Suprapubic skin (tissue), 4 donors: ENCODE measurements at regions not wholly inside any gene's neighbourhood (a gene's known extent, or its start where the extent isn't known, plus 50 kb on each side); places are given as distances from the start of the nearest gene placed in this dataset.

Experiments used
- DNase-seq, 2 donors: peaks; one replicate each; pipeline ENCODE4 v3.0.0-alpha.2; 2019; ENCODE audit warnings: low spot score in 2 of 2
- H3K27ac ChIP-seq: fragments of 200-600 bp; sonication (generic); one replicate; pipeline ENCODE4 v1.5.1; 2019
- H3K27me3 ChIP-seq: fragments of 200-600 bp; sonication (generic); one replicate; pipeline ENCODE4 v1.5.1; 2019
- H3K36me3 ChIP-seq: fragments of 200-600 bp; sonication (generic); one replicate; pipeline ENCODE4 v1.5.1; 2019
- H3K4me1 ChIP-seq: fragments of 200-600 bp; sonication (generic); one replicate; pipeline ENCODE4 v1.5.1; 2019
- H3K4me3 ChIP-seq: fragments of 200-600 bp; sonication (generic); one replicate; pipeline ENCODE4 v1.5.1; 2019; ENCODE audit warnings: mild to moderate bottlenecking
- H3K9me3 ChIP-seq: fragments of 200-600 bp; sonication (generic); one replicate; pipeline ENCODE4 v1.5.1; 2019
- EP300 ChIP-seq: sonication (generic); formaldehyde crosslinking; IDR thresholded peaks from one replicate; pipeline ENCODE4 v1.6.1; 2017; ENCODE audit warnings: antibody characterized with exemption
- POLR2A ChIP-seq, 2 donors: fragments of 450-650 bp; IDR thresholded peaks; one replicate each; pipeline ENCODE4 v1.6.1; 2017; ENCODE audit warnings: antibody characterized with exemption in 2 of 2, mild to moderate bottlenecking in 2 of 2, moderate library complexity in 2 of 2
- POLR2AphosphoS5 ChIP-seq, 3 donors: sonication (generic); formaldehyde crosslinking; IDR thresholded peaks; one replicate each; pipeline ENCODE4 v1.6.1; 2017; ENCODE audit warnings: antibody characterized with exemption in 3 of 3
- WGBS: methylation state at CpG from one replicate; pipeline ENCODE4 v1.1.5; 2018; 5-methylcytosine and 5-hydroxymethylcytosine counted together
- TF ChIP-seq, protein P1 (sequence below), 2 donors: fragments of 200-600 bp in 1 of 2; fragments of 450-650 bp in 1 of 2; sonication (generic) in 1 of 2; IDR thresholded peaks; one replicate each; pipeline ENCODE4 v1.5.1; 2016 to 2019; ENCODE audit warnings: antibody characterized with exemption in 2 of 2, mild to moderate bottlenecking in 1 of 2, moderate library complexity in 1 of 2

GRCh38 chr5:145324767-145325479, 510.2 kb downstream of the PRELID2 start:
- DNase-seq, result no peak
- no peaks in the 10 kb centered on the region for H3K9me3 ChIP-seq

DNA sequence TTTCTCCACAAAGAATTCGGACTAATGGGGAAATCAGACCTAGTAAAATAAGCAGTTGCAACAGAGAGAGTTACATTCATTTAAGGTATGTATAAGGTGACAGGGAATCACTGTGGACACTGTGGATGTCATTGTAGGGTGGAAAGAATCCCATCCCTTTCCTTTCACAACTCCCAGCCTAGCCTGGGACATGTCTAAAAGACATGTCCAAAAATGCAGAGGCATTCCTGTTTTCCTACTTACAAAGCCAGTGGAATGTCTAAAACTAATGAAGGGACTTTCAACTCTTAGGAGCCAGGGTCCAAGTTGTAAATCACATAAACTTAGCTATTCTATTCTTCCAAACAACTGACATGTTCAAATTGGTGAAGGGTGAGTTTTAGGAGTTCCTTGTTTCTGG, 511.0 kb downstream of the PRELID2 start:
- WGBS, result 80% methylated on average over 1 of the region's 1 CpG
- Histone ChIP-seq H3K4me3 (no peak overlapping the region), H3K27ac (no peak overlapping the region), H3K36me3 (no peaks in the 10 kb centered on the region), H3K27me3 (no peaks in the 10 kb centered on the region), H3K9me3 (no peaks in the 10 kb centered on the region), H3K4me1 (peaks cover 5% of the 10 kb centered on the region)
- no peak for DNase-seq
- no peak for TF ChIP-seq POLR2AphosphoS5 (IDR thresholded peaks at IDR 0.05)
- no peak for TF ChIP-seq POLR2A (IDR thresholded peaks at IDR 0.05)
- TF ChIP-seq, protein P1, sequence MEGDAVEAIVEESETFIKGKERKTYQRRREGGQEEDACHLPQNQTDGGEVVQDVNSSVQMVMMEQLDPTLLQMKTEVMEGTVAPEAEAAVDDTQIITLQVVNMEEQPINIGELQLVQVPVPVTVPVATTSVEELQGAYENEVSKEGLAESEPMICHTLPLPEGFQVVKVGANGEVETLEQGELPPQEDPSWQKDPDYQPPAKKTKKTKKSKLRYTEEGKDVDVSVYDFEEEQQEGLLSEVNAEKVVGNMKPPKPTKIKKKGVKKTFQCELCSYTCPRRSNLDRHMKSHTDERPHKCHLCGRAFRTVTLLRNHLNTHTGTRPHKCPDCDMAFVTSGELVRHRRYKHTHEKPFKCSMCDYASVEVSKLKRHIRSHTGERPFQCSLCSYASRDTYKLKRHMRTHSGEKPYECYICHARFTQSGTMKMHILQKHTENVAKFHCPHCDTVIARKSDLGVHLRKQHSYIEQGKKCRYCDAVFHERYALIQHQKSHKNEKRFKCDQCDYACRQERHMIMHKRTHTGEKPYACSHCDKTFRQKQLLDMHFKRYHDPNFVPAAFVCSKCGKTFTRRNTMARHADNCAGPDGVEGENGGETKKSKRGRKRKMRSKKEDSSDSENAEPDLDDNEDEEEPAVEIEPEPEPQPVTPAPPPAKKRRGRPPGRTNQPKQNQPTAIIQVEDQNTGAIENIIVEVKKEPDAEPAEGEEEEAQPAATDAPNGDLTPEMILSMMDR (IDR thresholded peaks at IDR 0.05), result no peak
- no peak for TF ChIP-seq EP300

More at GRCh38 chr5:145324767-145325479, 510.2 kb downstream of the PRELID2 start:
- no peaks in the 10 kb centered on the region for H3K27me3 ChIP-seq
- H3K4me3 ChIP-seq, result no peak overlapping the region
- TF ChIP-seq POLR2A (IDR thresholded peaks at IDR 0.05) (no peak), EP300 (no peak), POLR2AphosphoS5 (IDR thresholded peaks at IDR 0.05) (no peak)
- TF ChIP-seq, protein P1 (IDR thresholded peaks at IDR 0.05), result no peak
- no peaks in the 10 kb centered on the region for H3K36me3 ChIP-seq
- peaks cover 5% of the 10 kb centered on the region for H3K4me1 ChIP-seq
- H3K27ac ChIP-seq, result no peak overlapping the region

DNA sequence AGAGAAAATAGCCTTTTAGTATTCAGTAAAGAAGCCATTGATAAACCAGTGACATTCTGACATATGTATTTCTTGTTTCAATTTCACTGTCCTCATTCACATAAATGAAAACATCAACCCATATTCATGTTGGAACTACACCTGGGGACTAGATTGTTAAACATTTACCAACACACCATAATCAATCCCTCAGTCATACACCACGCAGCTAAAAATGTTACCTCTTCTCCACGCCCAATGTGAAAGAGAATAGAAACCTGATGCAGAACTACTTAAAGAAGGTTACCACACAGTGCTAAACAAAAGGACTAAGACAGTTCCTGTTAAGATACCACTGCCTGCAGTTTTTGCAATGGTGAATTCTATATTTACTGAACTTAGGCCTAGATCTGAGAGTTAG, 518.9 kb downstream of the PRELID2 start:
- Histone ChIP-seq H3K9me3 (no peaks in the 10 kb centered on the region), H3K27ac (no peak overlapping the region), H3K27me3 (no peaks in the 10 kb centered on the region), H3K4me1 (no peaks in the 10 kb centered on the region), H3K36me3 (no peaks in the 10 kb centered on the region), H3K4me3 (no peak overlapping the region)
- DNase-seq, result no peak
- WGBS, result 93% methylated on average over 2 of the region's 2 CpGs
- no peak for TF ChIP-seq POLR2A (IDR thresholded peaks at IDR 0.05)
- TF ChIP-seq, protein P1 (IDR thresholded peaks at IDR 0.05), result no peak
- TF ChIP-seq POLR2AphosphoS5 (IDR thresholded peaks at IDR 0.05), result no peak
- TF ChIP-seq EP300, result no peak

GRCh38 chr5:145307866-145308382, 527.2 kb downstream of the PRELID2 start:
- no peaks in the 10 kb centered on the region for H3K27me3 ChIP-seq
- no peak for TF ChIP-seq POLR2AphosphoS5 (IDR thresholded peaks at IDR 0.05)
- no peak for TF ChIP-seq POLR2A (IDR thresholded peaks at IDR 0.05)
- no peak for TF ChIP-seq EP300
- TF ChIP-seq, protein P1 (IDR thresholded peaks at IDR 0.05), result no peak
- no peak for DNase-seq
- H3K9me3 ChIP-seq, result no peaks in the 10 kb centered on the region
- H3K36me3 ChIP-seq, result no peaks in the 10 kb centered on the region
- H3K4me1 ChIP-seq, result no peaks in the 10 kb centered on the region
- no peak overlapping the region for H3K27ac ChIP-seq
- no peak overlapping the region for H3K4me3 ChIP-seq
- WGBS, result 64% methylated on average over 6 of the region's 6 CpGs

GRCh38 chr5:145295236-145295835, 539.8 kb downstream of the PRELID2 start:
- H3K36me3 ChIP-seq, result no peaks in the 10 kb centered on the region
- H3K4me1 ChIP-seq, result no peaks in the 10 kb centered on the region
- TF ChIP-seq, protein P1 (IDR thresholded peaks at IDR 0.05), result no peak
- no peak for TF ChIP-seq EP300
- no peak for TF ChIP-seq POLR2AphosphoS5 (IDR thresholded peaks at IDR 0.05)
- no peak for DNase-seq
- H3K4me3 ChIP-seq, result no peak overlapping the region
- 73% methylated on average over 1 of the region's 1 CpG for WGBS
- no peak overlapping the region for H3K27ac ChIP-seq
- H3K27me3 ChIP-seq, result no peaks in the 10 kb centered on the region
- no peaks in the 10 kb centered on the region for H3K9me3 ChIP-seq
